CD14-positive monocyte (primary cell): ENCODE measurements at regions not wholly inside any gene's neighbourhood (a gene's known extent, or its start where the extent isn't known, plus 50 kb on each side); places are given as distances from the start of the nearest gene placed in this dataset.
A peak's percentile ranks its signal among the peaks of the same experiment; 100 is the strongest.

Source experiments
- DNase-seq, 3 donors: peaks; one replicate each; pipeline ENCODE4 v3.0.0-alpha.2; 2011 to 2022
- H2AFZ ChIP-seq: 2 replicates; pipeline ENCODE4 v1.6.0; 2012; ENCODE audit warnings: mild to moderate bottlenecking, low read depth, low read length, inconsistent platforms; ENCODE audit not compliant: insufficient read depth, poor library complexity, severe bottlenecking
- H3K27ac ChIP-seq, 2 donors: 1 replicate in 1 of 2; 2 replicates in 1 of 2; pipeline ENCODE4 v1.5.1; 2012 to 2013; ENCODE audit warnings: low read length in 2 of 2, control low read depth in 1 of 2, inconsistent platforms in 1 of 2, low read depth in 1 of 2, mild to moderate bottlenecking in 1 of 2
- H3K27me3 ChIP-seq, 2 donors: one replicate each; pipeline versions ENCODE4 v1.6.0 to v1.6.1; 2011 to 2013; ENCODE audit warnings: low read length in 2 of 2; ENCODE audit not compliant: control insufficient read depth in 2 of 2, insufficient read depth in 2 of 2
- H3K36me3 ChIP-seq, 2 donors: replicated peaks in 1 of 2; 1 replicate in 1 of 2; 2 replicates in 1 of 2; pipeline versions ENCODE4 v1.5.1 to v1.6.1; 2012 to 2013; ENCODE audit warnings: low read length in 2 of 2, control low read depth in 1 of 2, inconsistent platforms in 1 of 2, mild to moderate bottlenecking in 1 of 2; ENCODE audit not compliant: insufficient read depth in 2 of 2, control insufficient read depth in 1 of 2
- H3K4me1 ChIP-seq, 2 donors: 1 replicate in 1 of 2; 2 replicates in 1 of 2; pipeline versions ENCODE4 v1.5.1 to v1.6.1; 2012 to 2013; ENCODE audit warnings: low read length in 2 of 2, control low read depth in 1 of 2, inconsistent platforms in 1 of 2, mild to moderate bottlenecking in 1 of 2, moderate library complexity in 1 of 2; ENCODE audit not compliant: insufficient read depth in 2 of 2, control insufficient read depth in 1 of 2
- H3K4me2 ChIP-seq: replicated peaks from 2 replicates; pipeline ENCODE3; 2012; ENCODE audit warnings: low read length, moderate library complexity, mild to moderate bottlenecking; ENCODE audit not compliant: poor library complexity, severe bottlenecking; ENCODE audit errors: extremely low read depth
- H3K4me3 ChIP-seq, 3 experiments: fragments of 200-600 bp in 1 of 3; sonication (generic) in 1 of 3; replicated peaks in 1 of 3; 1 replicate in 2 of 3; 2 replicates in 1 of 3; pipeline ENCODE4 v1.5.1; 2011 to 2013; ENCODE audit warnings: low read length in 3 of 3, mild to moderate bottlenecking in 3 of 3, control low read depth in 2 of 3, low read depth in 2 of 3, inconsistent platforms in 1 of 3, moderate library complexity in 1 of 3
- H3K79me2 ChIP-seq: 2 replicates; pipeline ENCODE4 v1.6.0; 2012; ENCODE audit warnings: mild to moderate bottlenecking, control low read depth, inconsistent platforms, low read length, moderate library complexity; ENCODE audit not compliant: insufficient read depth
- H3K9ac ChIP-seq: 2 replicates; pipeline ENCODE4 v1.6.0; 2017; ENCODE audit warnings: low read length, mild to moderate bottlenecking; ENCODE audit not compliant: insufficient read depth, poor library complexity, severe bottlenecking
- H3K9me3 ChIP-seq, 2 donors: replicated peaks in 1 of 2; 1 replicate in 1 of 2; 2 replicates in 1 of 2; pipeline versions ENCODE4 v1.5.1 to v1.6.1; 2012 to 2013; ENCODE audit warnings: low read length in 2 of 2, control low read depth in 1 of 2; ENCODE audit not compliant: control insufficient read depth in 1 of 2, insufficient read depth in 1 of 2
- H4K20me1 ChIP-seq: 2 replicates; pipeline ENCODE4 v1.6.0; 2012; ENCODE audit warnings: mild to moderate bottlenecking, low read length, control low read depth, moderate library complexity; ENCODE audit not compliant: insufficient read depth
- H3K27ac Mint-ChIP-seq, 7 donors: one replicate each; pipeline ENCODE4 v1.8.0; 2020; ENCODE audit warnings: mild to moderate bottlenecking in 7 of 7, mixed read lengths in 7 of 7, moderate library complexity in 6 of 7, inconsistent platforms in 2 of 7
- H3K27me3 Mint-ChIP-seq, 3 donors: one replicate each; pipeline ENCODE4 v1.8.0; 2021 to 2022; ENCODE audit warnings: low read depth in 3 of 3, mild to moderate bottlenecking in 3 of 3, mixed read lengths in 3 of 3, moderate library complexity in 3 of 3, inconsistent platforms in 1 of 3
- H3K36me3 Mint-ChIP-seq, 2 donors: one replicate each; pipeline ENCODE4 v1.8.0; 2020; ENCODE audit warnings: mixed read lengths in 2 of 2, inconsistent platforms in 1 of 2, mild to moderate bottlenecking in 1 of 2
- H3K4me1 Mint-ChIP-seq: one replicate; pipeline ENCODE4 v1.8.0; 2020; ENCODE audit warnings: mild to moderate bottlenecking, mixed read lengths
- H3K4me3 Mint-ChIP-seq, 2 donors: one replicate each; pipeline ENCODE4 v1.8.0; 2020; ENCODE audit warnings: mild to moderate bottlenecking in 2 of 2, mixed read lengths in 2 of 2, moderate library complexity in 1 of 2
- H3K9me3 Mint-ChIP-seq, 7 donors: one replicate each; pipeline ENCODE4 v1.8.0; 2020 to 2022; ENCODE audit warnings: mixed read lengths in 7 of 7, mild to moderate bottlenecking in 6 of 7, moderate library complexity in 6 of 7, inconsistent platforms in 2 of 7
- WGBS: methylation state at CpG from one replicate; pipeline ENCODE4 v1.1.5; 2013; ENCODE audit warnings: missing lambda C conversion rate; ENCODE audit not compliant: insufficient coverage; 5-methylcytosine and 5-hydroxymethylcytosine counted together
- intact Hi-C, 2 donors: fragments of 100-400 bp; cut with micrococcal nuclease; formaldehyde crosslinking; loops; one replicate each; pipeline versions ENCODE4 v1.15.0 to v1.15.1; 2023
- TF ChIP-seq, protein P1 (sequence below): fragments of 200-600 bp; IDR thresholded peaks from one replicate; pipeline ENCODE4 v1.8.0; 2022; ENCODE audit warnings: antibody characterized with exemption, mild to moderate bottlenecking

DNA sequence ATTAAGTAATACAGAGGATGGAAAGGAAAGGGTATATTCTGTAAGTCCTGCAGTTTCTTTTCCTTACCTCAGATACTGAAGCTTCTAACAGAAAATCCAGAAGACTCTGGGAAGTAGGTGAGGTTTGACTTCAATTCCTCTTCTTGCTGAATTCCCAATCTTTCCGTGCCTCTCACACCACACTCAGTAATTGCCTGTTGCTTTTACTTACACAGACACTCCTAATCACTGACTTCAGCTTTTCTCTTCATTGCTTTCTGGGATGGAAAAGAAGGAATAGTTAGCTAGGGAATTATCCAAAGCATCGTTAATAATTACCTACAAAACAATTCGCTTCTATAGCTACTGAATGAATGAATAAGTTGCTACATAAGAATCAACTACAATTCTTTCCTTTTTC, 163.6 kb downstream of the FBXO8 start:
- no peak overlapping the region for H3K27ac Mint-ChIP-seq
- H3K9me3 ChIP-seq, result no peaks in the 10 kb centered on the region
- WGBS, result no CpG with 5 or more reads among the region's 3 CpGs
- H3K4me1 Mint-ChIP-seq, result peaks cover 11% of the 10 kb centered on the region
- peaks cover 0 to 4% (median 0%) of the 10 kb centered on the region in 7 donors for H3K9me3 Mint-ChIP-seq
- H3K4me1 ChIP-seq, result peaks cover 0 to 3% of the 10 kb centered on the region in 2 donors
- intact Hi-C loops, result no loop called here
- H2AFZ ChIP-seq, result no peak overlapping the region
- peaks cover 18 to 37% of the 10 kb centered on the region in 2 donors for H3K27me3 ChIP-seq
- H3K27me3 Mint-ChIP-seq, result peaks cover 9 to 42% (median 22%) of the 10 kb centered on the region in 3 donors
- H3K36me3 Mint-ChIP-seq, result no peaks in the 10 kb centered on the region
- H3K4me2 ChIP-seq, result peak overlapping the region; percentile 44
- no peak overlapping the region for H3K27ac ChIP-seq
- H3K4me3 ChIP-seq, result no peak overlapping the region
- H4K20me1 ChIP-seq, result no peaks in the 10 kb centered on the region
- no peaks in the 10 kb centered on the region for H3K36me3 ChIP-seq
- TF ChIP-seq, protein P1, sequence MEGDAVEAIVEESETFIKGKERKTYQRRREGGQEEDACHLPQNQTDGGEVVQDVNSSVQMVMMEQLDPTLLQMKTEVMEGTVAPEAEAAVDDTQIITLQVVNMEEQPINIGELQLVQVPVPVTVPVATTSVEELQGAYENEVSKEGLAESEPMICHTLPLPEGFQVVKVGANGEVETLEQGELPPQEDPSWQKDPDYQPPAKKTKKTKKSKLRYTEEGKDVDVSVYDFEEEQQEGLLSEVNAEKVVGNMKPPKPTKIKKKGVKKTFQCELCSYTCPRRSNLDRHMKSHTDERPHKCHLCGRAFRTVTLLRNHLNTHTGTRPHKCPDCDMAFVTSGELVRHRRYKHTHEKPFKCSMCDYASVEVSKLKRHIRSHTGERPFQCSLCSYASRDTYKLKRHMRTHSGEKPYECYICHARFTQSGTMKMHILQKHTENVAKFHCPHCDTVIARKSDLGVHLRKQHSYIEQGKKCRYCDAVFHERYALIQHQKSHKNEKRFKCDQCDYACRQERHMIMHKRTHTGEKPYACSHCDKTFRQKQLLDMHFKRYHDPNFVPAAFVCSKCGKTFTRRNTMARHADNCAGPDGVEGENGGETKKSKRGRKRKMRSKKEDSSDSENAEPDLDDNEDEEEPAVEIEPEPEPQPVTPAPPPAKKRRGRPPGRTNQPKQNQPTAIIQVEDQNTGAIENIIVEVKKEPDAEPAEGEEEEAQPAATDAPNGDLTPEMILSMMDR, result no peak
- no peaks in the 10 kb centered on the region for H3K79me2 ChIP-seq
- no peak overlapping the region for H3K9ac ChIP-seq
- no peak for DNase-seq
- H3K4me3 Mint-ChIP-seq, result no peak overlapping the region

DNA sequence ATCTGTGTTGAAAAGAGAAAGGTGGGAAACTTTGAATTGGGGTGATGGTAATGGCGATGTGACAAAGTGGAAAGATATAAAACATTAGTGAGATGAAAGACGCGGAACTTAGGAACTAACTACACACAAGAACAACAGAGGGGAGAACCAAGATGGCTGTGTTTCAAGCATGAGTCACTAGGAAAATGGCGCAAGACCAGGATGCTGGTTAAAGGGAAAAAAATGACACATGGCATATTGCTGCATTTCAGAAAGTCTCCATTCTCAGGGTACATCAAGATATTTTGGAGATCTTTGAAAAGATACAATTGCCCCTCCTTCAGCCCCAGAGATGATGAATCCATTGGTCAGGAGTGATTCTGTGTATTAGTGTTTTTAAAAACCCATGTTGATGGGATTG, 164.4 kb downstream of the FBXO8 start:
- no peak overlapping the region for H3K4me3 ChIP-seq
- Mint-ChIP-seq H3K9me3 (peaks cover 0 to 4% (median 0%) of the 10 kb centered on the region in 7 donors), H3K27me3 (peaks cover 7 to 39% (median 18%) of the 10 kb centered on the region in 3 donors), H3K36me3 (no peaks in the 10 kb centered on the region), H3K4me3 (peak overlapping the region in 1 of 2 donors; percentile 10), H3K4me1 (peaks cover 11% of the 10 kb centered on the region), H3K27ac (no peak overlapping the region)
- no peaks in the 10 kb centered on the region for H3K9me3 ChIP-seq
- H3K27me3 ChIP-seq, result peaks cover 18 to 35% of the 10 kb centered on the region in 2 donors
- H3K27ac ChIP-seq, result no peak overlapping the region
- H3K36me3 ChIP-seq, result no peaks in the 10 kb centered on the region
- H3K9ac ChIP-seq, result no peak overlapping the region
- peak; percentile 17 to 67 (median 18) for DNase-seq
- H3K4me1 ChIP-seq, result peaks cover 0 to 3% of the 10 kb centered on the region in 2 donors
- no peak overlapping the region for H2AFZ ChIP-seq
- no peaks in the 10 kb centered on the region for H4K20me1 ChIP-seq
- no CpG with 5 or more reads among the region's 4 CpGs for WGBS
- TF ChIP-seq, protein P1, result no peak
- H3K79me2 ChIP-seq, result no peaks in the 10 kb centered on the region
- intact Hi-C loops, result no loop called here
- H3K4me2 ChIP-seq, result no peak overlapping the region
